Stomach (tissue), 8 donors: ENCODE measurements at regions not wholly inside any gene's neighbourhood (a gene's known extent, or its start where the extent isn't known, plus 50 kb on each side); places are given as distances from the start of the nearest gene placed in this dataset.

Experiments
- DNase-seq, 2 donors: peaks; one replicate each; pipeline versions ENCODE4 v3.0.0 to v3.0.0-alpha.2; 2013 to 2019
- H3K27ac ChIP-seq, 5 donors: fragments of 200-600 bp in 4 of 5; sonication (generic) in 4 of 5; one replicate each; pipeline ENCODE4 v1.5.1; 2013 to 2019; ENCODE audit warnings: mild to moderate bottlenecking in 1 of 5, moderate library complexity in 1 of 5
- H3K27me3 ChIP-seq, 3 donors: fragments of 200-600 bp; sonication (generic); one replicate each; pipeline ENCODE4 v1.5.1; 2017 to 2019; ENCODE audit warnings: mixed run types in 1 of 3
- H3K36me3 ChIP-seq, 4 donors: fragments of 200-600 bp; sonication (generic); 1 replicate in 3 of 4; 2 replicates in 1 of 4; pipeline ENCODE4 v1.5.1; 2016 to 2019
- H3K4me1 ChIP-seq, 4 donors: fragments of 200-600 bp; sonication (generic); one replicate each; pipeline ENCODE4 v1.5.1; 2016 to 2019
- H3K4me3 ChIP-seq, 4 donors: fragments of 200-600 bp; sonication (generic) in 3 of 4; one replicate each; pipeline ENCODE4 v1.5.1; 2016 to 2019; ENCODE audit warnings: mild to moderate bottlenecking in 1 of 4
- H3K9me3 ChIP-seq, 4 donors: fragments of 200-600 bp; sonication (generic); one replicate each; pipeline ENCODE4 v1.5.1; 2016 to 2019
- EP300 ChIP-seq: sonication (generic); formaldehyde crosslinking; IDR thresholded peaks from one replicate; pipeline ENCODE4 v1.6.1; 2017; ENCODE audit warnings: antibody characterized with exemption
- POLR2A ChIP-seq, 4 donors: fragments of 450-650 bp; IDR thresholded peaks; one replicate each; pipeline ENCODE4 v1.6.1; 2016; ENCODE audit warnings: antibody characterized with exemption in 4 of 4, control low read depth in 2 of 4, mild to moderate bottlenecking in 1 of 4, moderate library complexity in 1 of 4
- POLR2AphosphoS5 ChIP-seq, 3 donors: sonication (generic); formaldehyde crosslinking; IDR thresholded peaks; one replicate each; pipeline ENCODE4 v1.6.1; 2016; ENCODE audit warnings: antibody characterized with exemption in 3 of 3
- WGBS, 5 donors: extraction: QIAGEN DNeasy Blood & Tissue Kit in 3 of 5; methylation state at CpG; one replicate each; pipeline versions ENCODE4 v1.1.5 to v1.1.7; 2013 to 2018; 5-methylcytosine and 5-hydroxymethylcytosine counted together
- intact Hi-C: fragments of 100-400 bp; cut with DNase I; formaldehyde crosslinking; loops from one replicate; pipeline ENCODE4 v1.15.1; 2023; ENCODE audit warnings: low total_unique reads
- TF ChIP-seq, protein P1 (sequence below), 7 experiments: fragments of 450-650 bp in 4 of 7; fragments of 200-600 bp in 3 of 7; sonication (generic) in 3 of 7; IDR thresholded peaks; one replicate each; pipeline ENCODE4 v1.5.1; 2016 to 2019; ENCODE audit warnings: antibody characterized with exemption in 7 of 7, control low read depth in 2 of 7, mild to moderate bottlenecking in 1 of 7
- donor health status: healthy with polysubstance abuse.
- donor health status: Bipolar disorder and iron deficiency.
- donor health status: healthy.

DNA sequence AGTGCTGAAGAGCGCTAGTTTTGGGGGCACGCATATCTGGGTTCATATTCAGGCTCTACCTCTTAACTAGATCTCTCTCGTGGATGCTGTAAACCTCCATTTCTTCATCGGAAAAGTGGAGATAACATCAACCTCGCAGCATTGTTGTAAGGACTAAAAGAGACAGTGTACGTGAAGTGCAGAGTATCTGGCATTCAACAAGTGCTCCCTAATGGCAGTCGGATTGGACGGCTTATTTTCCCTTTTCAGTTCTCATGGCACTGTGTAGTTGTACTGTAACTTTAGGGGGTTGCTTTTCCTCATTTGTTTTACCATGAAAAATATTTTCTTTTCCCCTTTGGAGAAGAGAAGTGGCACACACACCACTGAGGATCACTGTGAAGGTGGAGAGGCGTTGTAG, 51.4 kb upstream of the ESX1 start:
- TF ChIP-seq EP300 = no peak
- TF ChIP-seq, protein P1, sequence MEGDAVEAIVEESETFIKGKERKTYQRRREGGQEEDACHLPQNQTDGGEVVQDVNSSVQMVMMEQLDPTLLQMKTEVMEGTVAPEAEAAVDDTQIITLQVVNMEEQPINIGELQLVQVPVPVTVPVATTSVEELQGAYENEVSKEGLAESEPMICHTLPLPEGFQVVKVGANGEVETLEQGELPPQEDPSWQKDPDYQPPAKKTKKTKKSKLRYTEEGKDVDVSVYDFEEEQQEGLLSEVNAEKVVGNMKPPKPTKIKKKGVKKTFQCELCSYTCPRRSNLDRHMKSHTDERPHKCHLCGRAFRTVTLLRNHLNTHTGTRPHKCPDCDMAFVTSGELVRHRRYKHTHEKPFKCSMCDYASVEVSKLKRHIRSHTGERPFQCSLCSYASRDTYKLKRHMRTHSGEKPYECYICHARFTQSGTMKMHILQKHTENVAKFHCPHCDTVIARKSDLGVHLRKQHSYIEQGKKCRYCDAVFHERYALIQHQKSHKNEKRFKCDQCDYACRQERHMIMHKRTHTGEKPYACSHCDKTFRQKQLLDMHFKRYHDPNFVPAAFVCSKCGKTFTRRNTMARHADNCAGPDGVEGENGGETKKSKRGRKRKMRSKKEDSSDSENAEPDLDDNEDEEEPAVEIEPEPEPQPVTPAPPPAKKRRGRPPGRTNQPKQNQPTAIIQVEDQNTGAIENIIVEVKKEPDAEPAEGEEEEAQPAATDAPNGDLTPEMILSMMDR (IDR thresholded peaks at IDR 0.05) = no peak
- TF ChIP-seq POLR2AphosphoS5 (IDR thresholded peaks at IDR 0.05) = no peak
- no peak for TF ChIP-seq POLR2A (IDR thresholded peaks at IDR 0.05)

More for the DNA sequence above, 51.4 kb upstream of the ESX1 start:
- Histone ChIP-seq H3K36me3 (no peaks in the 10 kb centered on the region), H3K4me1 (no peaks in the 10 kb centered on the region), H3K9me3 (no peaks in the 10 kb centered on the region), H3K4me3 (no peak overlapping the region), H3K27me3 (peaks cover 0 to 4% (median 0%) of the 10 kb centered on the region in 3 donors), H3K27ac (no peak overlapping the region)
- no peak for DNase-seq
- WGBS, 5 donors = 82 to 92% (median 89%) methylated on average over 9 of the region's 9 CpGs
- intact Hi-C loops = no loop called here
